GM19328 (cell line): ENCODE measurements at regions not wholly inside any gene's neighbourhood (a gene's known extent, or its start where the extent isn't known, plus 50 kb on each side); places are given as distances from the start of the nearest gene placed in this dataset.

Experiments used
- ATAC-seq: cut with Tn5 transposase; IDR thresholded peaks from one replicate; pipeline ENCODE4 v1.9.1; 2021; ENCODE audit warnings: mild to moderate bottlenecking, moderate library complexity; ENCODE audit not compliant: unreplicated experiment

DNA sequence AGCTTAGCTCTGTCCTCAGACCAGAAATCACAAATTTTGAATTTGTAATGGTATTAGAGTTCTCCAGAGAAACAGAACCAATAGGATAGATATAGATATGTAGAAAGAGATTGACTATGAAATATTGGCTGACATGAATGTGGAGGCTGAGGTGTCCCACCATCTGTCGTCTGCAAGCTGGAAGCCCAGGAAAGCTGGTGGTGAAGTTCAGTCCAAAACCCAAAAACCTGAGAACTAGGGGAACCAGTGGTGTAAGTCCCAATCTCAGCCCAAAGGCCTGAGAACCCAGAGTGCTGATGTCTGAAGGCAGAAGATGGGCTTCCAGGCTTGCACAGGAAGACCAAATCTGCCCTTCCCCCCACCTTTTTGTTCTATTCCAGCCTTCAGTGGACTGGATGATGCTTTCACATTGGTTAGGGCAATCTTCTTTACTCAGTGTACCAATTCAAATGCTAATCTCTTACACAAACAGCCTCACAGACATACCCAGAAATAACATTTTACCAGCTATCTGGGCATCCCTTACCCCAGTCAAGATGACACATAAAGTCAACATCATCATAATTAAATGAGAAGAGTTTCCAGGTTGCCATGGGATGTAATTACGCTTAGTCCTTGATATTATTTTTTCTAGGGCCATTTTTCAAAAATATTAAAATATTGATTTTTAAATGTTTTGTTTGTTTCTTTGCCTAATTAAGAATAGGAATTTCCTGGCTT is 570.8 kb downstream of the UTRN start:
- ATAC-seq: no peak

GRCh38 chr6:144856622-144857021 is 571.5 kb downstream of the UTRN start:
- ATAC-seq: no peak

- ATAC-seq: no peak
Measured at GRCh38 chr6:144857086-144857485, 572.0 kb downstream of the UTRN start.

GRCh38 chr6:144862769-144863168 is 577.6 kb downstream of the UTRN start:
- ATAC-seq: no peak

GRCh38 chr6:144867761-144868160 is 582.6 kb downstream of the UTRN start:
- ATAC-seq: no peak

GRCh38 chr6:144870782-144871181 is 585.6 kb downstream of the UTRN start:
- no peak for ATAC-seq

GRCh38 chr6:144873623-144874378 is 588.7 kb downstream of the UTRN start:
- ATAC-seq: no peak

GRCh38 chr6:144876689-144877088 is 591.6 kb downstream of the UTRN start:
- no peak for ATAC-seq

- no peak for ATAC-seq
Measured at GRCh38 chr6:144877118-144877517, 592.0 kb downstream of the UTRN start.

DNA sequence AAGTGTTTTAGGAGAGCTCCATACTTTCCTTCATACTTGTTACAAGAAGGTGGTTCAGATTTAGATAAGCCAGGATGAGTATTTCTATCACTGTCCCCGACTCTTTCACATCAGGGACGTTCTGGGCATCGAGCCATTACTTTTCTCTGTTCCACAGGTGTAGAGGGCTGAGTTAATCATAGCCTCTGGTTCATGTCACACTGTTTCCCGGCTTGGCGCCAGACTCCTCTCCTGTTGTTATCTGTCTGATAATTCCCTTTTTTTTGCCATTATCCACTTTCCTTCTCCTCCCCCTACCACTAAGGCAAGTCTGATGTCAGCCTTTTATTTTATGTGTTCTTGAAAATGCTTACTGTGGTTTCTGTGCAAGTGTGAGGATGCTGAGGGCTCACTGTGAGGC is 593.4 kb downstream of the UTRN start:
- ATAC-seq: no peak

GRCh38 chr6:144879436-144879835 is 594.3 kb downstream of the UTRN start:
- no peak for ATAC-seq

GRCh38 chr6:144882425-144882824 is 597.3 kb downstream of the UTRN start:
- no peak for ATAC-seq

DNA sequence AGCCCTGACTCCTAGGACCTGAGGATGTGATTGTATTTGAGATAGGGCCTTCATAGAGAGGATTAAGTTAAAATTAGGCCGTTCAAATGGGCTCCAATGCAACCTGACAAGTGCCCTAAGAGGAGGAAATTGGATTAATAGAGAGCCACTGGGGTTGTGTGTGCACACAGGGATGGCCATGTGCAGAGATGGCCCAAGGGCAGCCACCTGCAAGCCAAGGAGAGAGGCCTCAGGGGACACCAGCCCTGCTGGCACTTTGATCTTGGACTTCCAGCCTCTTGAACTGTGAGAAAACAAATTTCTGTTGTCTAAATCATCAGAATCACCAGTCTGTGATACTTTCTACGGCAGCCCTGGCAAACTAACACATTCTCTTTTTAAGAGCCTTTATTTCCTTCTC is 598.8 kb downstream of the UTRN start:
- ATAC-seq: no peak

DNA sequence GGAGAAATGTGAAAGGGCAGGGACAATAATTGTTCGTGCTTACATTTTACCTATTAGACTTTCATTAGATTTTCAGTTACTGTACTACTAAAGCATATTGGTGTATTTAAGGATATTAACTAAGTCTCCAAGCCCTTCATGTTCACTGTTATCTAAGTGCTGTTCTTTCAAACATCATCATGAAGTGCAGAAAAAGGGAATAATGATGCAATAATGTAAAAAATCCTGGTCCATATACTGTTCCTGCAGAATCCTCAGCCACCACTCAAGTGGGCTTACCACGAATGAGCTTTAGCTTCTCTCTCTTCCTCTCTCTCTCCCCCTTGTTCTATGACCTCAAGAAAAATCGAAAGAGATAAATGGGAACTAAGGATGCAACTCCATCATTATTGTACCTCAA is 600.7 kb downstream of the UTRN start:
- no peak for ATAC-seq

GRCh38 chr6:144886682-144887081 is 601.5 kb downstream of the UTRN start:
- ATAC-seq: no peak

- ATAC-seq: no peak
Measured at GRCh38 chr6:144888621-144889020, 603.5 kb downstream of the UTRN start.

DNA sequence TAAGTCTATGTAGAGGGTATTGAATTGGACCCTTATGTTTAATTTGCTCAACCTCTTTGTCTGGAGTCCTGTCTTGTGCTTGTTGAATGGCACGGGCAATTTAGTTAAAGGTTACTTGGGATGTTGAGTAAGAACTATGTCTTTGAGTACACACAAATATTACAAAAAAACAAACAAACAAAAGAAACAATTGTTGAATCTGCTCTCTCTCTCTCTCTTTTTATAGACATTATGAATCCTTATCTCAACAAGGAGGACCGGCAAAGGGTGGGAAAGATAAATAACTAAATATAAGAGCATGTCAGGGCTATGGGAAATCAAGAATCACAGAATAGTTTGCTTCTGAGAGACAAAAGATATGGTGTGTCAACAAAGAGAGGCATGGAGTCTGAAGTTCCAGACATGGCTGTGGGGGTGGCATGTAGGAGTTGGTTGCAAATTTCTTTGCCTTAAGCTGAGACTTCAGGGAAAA is 608.6 kb downstream of the UTRN start:
- ATAC-seq: no peak

GRCh38 chr6:144894240-144894639 is 609.1 kb downstream of the UTRN start:
- ATAC-seq: no peak

GRCh38 chr6:144895313-144896278 is 610.5 kb downstream of the UTRN start:
- no peak for ATAC-seq

GRCh38 chr6:144896289-144896688 is 611.2 kb downstream of the UTRN start:
- ATAC-seq: no peak

DNA sequence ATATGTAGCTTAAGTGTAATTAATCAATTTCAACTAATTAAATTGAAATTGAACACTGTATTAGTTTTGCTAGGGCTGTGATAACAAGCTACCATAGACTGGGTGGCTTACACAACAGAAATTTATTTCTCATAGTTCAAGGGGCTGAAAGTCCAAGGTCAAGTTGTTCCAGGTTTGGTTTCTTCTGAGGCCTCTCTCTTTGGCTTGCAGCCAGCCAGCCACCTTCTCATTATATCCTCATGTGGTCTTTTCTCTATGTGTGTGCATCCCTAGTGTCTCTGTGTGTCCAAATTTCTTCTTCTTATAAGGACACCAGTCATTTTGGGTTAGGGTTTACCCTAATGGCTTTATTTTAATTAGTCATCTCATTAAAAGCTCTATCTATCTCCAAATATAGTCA is 611.7 kb downstream of the UTRN start:
- ATAC-seq: no peak
